GM18907 (cell line): ENCODE measurements at regions not wholly inside any gene's neighbourhood (a gene's known extent, or its start where the extent isn't known, plus 50 kb on each side); places are given as distances from the start of the nearest gene placed in this dataset.
"Not testable (repeated sequence)": the region's sequence is repeated elsewhere in the genome, so short reads cannot be mapped to it uniquely, and the experiment has no call there.

Source experiments
- ATAC-seq: cut with Tn5 transposase; IDR thresholded peaks from one replicate; pipeline ENCODE4 v1.9.1; 2021; ENCODE audit warnings: mild to moderate bottlenecking, moderate library complexity; ENCODE audit not compliant: unreplicated experiment

DNA sequence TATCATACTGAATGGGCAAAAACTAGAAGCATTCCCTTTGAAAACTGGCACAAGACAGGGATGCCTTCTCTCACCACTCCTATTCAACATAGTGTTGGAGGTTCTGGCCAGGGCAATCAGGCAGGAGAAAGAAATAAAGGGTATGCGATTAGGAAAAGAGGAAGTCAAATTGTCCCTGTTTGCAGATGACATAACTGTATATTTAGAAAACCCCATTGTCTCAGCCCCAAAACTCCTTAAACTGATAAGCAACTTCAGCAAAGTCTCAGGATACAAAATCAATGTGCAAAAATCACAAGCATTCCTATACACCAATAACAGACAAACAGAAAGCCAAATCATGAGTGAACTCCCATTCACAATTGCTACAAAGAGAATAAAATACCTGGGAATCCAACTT lies 52.5 kb upstream of the CCDC71L start:
- ATAC-seq = not testable (repeated sequence)

DNA sequence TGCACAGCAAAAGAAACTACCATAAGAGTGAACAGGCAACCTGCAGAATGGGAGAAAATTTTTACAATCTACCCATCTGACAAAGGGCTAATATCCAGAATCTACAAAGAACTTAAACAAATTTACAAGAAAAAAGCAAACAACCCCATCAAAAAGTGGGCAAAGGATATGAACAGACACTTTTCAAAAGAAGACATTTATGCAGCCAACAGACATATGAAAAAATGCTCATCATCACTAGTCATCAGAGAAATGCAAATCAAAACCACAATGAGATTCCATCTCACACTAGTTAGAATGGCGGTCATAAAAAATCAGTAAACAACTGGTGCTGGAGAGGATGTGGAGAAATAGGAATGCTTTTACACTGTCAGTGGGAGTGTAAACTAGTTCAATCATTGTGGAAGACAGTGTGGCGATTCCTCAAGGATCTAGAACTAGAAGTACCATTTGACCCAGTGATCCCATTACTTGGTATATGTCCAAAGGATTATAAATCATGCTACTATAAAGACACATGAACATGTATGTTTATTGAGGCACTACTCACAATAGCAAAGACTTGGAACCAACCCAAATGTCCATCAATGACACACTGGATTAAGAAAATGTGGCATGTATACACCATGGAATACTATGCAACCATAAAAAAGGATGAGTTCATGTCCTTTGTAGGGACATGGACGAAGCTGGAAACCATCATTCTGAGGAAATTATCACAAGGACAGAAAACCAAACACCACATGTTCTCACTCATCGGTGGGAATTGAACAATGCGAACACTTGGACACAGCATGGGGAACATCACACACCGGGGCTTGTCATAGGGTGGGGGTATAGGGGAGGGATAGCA lies 53.9 kb upstream of the CCDC71L start:
- ATAC-seq = not testable (repeated sequence)

- no peak for ATAC-seq
Measured at GRCh38 chr7:106715730-106716129, 54.8 kb upstream of the CCDC71L start.

GRCh38 chr7:106717254-106717954 lies 56.4 kb upstream of the CCDC71L start:
- ATAC-seq = no peak

GRCh38 chr7:106717955-106718871 lies 57.3 kb upstream of the CCDC71L start:
- ATAC-seq = peak; percentile 87

GRCh38 chr7:106720641-106721040 lies 59.7 kb upstream of the CCDC71L start:
- ATAC-seq = peak; percentile 60

DNA sequence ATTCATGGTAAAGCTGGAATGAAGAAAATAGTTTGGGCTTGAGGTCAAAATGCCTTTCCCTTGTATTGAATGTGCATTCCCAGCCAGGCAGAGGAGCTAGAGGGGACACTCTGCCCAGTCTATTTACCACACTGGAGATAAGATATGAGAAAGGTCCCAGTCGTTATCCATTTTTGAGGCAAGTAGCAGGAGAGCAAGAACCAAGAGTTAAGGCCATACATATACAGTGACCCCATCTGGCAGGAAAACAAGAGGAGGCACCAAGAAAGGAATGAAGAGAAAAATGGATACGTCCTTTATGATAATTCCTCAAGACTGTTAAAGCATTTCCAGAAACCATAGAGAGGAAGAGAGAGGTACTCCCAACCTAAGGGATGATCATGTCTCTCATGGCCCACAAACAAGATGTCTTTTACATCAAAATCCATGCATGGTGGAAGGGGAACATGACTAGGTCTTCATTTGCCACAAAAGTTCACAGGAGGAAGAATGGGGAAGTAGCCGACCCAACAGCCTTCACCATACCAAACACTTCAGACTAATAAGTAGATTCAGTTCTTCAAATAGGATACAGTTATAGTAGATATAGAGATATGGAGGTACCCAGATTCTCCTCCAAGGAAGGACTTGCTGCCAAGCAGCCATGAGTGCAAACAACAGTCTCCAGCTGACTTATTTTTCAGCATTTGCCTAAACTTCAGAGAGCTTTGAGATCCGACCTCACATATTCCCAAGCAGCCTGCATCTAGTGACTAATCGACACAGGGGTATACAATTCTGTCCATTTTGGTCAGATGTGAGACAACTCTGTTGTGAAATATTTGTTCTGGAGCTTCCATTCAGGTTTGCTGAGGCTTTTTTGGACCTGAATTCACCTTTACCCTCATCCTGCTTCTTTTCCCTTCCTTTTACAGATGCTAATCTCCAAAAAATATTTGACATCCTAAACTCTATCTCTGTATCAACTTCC lies 61.1 kb upstream of the CCDC71L start:
- ATAC-seq = no peak

- ATAC-seq = no peak
Measured at GRCh38 chr7:106723398-106723797, 62.4 kb upstream of the CCDC71L start.

DNA sequence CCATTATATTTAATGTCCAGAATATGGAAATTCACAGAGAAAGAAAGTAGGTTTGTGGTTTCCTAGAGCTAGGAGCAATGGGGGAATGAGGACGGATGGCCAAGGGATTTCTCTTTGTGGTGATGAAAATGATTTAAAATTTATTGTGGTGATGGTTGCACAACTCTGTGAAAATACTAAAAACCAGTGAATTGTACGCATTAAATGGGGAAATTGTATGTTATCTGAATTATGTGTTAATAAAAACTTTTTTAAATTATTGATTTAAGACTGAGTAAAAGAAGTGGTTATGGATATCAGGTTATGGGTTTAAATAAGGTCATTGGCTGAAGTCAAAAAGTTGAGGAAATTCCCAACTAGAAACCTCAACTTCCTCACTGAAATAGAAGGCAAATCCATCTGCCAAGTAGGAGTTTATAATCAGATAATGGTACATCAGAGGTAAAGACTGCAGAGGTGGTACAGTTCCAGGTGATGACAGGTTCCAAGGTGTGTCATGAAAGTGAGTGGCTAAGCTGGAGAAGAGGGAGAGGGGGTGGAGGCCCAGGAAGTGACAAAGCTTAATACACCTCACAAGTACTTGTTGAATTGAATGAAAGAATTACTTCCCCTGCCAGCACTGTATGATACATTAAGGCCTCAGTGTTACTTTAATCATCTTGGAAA lies 68.9 kb upstream of the CCDC71L start:
- ATAC-seq = no peak

- peak; percentile 81 for ATAC-seq
Measured at GRCh38 chr7:106731187-106731586, 70.2 kb upstream of the CCDC71L start.

DNA sequence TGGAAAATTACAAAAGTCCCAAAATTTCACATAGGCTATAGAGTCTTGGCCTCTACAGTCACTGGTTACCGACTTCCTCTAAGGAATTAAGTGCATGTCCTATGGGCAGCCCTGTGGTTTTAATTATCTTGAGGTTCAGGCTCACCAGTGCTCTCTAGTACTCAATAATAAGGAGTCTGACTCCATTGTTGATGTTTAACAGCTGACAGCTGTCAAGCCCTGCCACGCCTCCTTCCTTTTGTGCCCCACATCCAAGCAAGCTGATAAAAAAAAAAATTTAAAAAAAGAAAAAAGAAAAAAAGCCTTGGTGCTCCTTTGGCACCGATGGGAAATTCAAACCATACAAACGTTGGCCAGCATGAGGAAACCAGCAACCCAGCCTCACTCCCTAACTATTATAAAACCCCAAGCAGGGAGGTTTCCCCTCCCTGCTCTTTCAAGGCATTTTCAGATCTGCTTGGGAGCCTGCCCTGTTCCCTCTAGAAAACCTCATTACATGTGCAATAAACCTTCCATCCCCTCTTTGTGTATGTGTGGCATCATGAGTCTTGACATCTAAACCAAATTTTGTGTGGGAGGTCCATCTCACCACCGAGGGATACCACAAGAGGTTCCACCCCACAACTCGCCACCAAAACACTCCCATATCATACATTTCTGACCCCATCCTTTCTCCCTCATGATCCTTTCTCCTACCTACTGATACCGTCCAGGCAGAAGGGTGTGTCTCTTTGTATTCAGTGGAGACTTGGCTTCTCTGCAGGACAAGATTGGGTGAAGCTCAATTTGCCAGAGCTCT lies 70.9 kb upstream of the CCDC71L start:
- no peak for ATAC-seq

- no peak for ATAC-seq
Measured at GRCh38 chr7:106735637-106736036, 74.7 kb upstream of the CCDC71L start.

GRCh38 chr7:106736123-106736507 lies 75.2 kb upstream of the CCDC71L start:
- ATAC-seq = no peak

DNA sequence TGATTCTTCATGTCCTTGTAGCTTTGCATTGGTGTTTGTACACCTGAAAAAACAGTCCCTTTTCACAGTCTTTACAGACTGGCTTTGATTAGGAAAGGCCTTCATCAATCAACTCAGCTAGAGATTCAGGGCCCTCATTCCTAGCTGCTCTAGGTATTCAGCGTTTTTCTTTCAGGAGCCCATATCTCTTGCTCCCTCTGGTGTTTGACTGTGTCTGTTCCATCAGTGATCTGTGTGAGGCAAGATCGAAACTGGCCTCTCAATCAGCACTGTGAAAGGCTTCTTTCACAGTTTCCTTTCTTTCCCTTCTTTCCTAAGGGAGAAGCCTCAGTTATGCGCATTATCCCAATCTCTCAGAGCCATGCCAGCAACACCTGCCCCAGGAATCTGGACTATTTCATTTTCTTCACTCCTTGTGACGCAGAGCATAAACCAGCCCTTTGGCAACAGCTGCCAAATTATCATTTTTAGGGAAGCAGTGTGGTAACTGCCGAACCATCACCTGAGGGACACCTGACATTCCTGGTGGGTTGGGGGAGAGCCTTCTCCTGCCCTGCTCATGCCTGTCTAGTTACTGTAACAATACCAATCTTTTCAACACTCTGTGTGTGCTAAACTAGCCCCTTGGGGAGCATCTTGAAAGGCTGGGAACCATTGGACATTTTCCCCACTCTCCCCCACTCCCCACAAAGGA lies 75.7 kb upstream of the CCDC71L start:
- peak; percentile 78 for ATAC-seq

GRCh38 chr7:106737202-106737562 lies 76.2 kb upstream of the CCDC71L start:
- ATAC-seq = no peak

GRCh38 chr7:106740806-106741205 lies 79.8 kb upstream of the CCDC71L start:
- no peak for ATAC-seq

- ATAC-seq = no peak
Measured at GRCh38 chr7:106744563-106745091, 83.7 kb upstream of the CCDC71L start.

- ATAC-seq = not testable (repeated sequence)
Measured at GRCh38 chr7:106747301-106747700, 86.3 kb upstream of the CCDC71L start.
